Sigmoid colon (tissue), 4 donors: ENCODE measurements at regions not wholly inside any gene's neighbourhood (a gene's known extent, or its start where the extent isn't known, plus 50 kb on each side); places are given as distances from the start of the nearest gene placed in this dataset.

Experiments used
- POLR2AphosphoS5 ChIP-seq, 4 donors: sonication (generic); formaldehyde crosslinking; IDR thresholded peaks; one replicate each; pipeline ENCODE4 v1.6.1; 2017; ENCODE audit warnings: antibody characterized with exemption in 4 of 4
- TF ChIP-seq, protein P1 (sequence below), 4 experiments: fragments of 450-650 bp in 3 of 4; fragments of 200-600 bp in 1 of 4; IDR thresholded peaks; one replicate each; pipeline ENCODE4 v1.5.1; 2016 to 2019; ENCODE audit warnings: antibody characterized with exemption in 4 of 4, mild to moderate bottlenecking in 3 of 4, moderate library complexity in 2 of 4

DNA sequence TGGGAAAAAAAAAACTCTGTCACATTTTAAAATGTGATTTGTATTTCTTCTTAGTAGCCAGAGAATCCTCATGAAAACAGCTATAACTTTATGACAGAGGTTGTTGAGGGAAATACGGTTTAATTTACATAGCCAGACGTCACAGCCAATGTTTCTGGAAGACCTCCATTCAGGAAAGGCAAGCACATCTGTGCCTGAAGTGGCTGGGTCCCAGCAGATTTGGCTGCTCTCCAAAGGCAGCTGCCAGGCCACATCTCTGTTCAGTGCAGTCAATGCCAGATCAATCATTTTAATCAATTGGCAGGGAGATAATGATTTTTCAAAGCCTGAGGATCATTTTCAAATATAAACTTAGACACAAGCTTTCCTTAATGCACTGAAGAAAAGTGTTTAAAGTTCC is 86.5 kb upstream of the ZIC3 start:
- TF ChIP-seq POLR2AphosphoS5 (IDR thresholded peaks at IDR 0.05): no peak
- TF ChIP-seq, protein P1, sequence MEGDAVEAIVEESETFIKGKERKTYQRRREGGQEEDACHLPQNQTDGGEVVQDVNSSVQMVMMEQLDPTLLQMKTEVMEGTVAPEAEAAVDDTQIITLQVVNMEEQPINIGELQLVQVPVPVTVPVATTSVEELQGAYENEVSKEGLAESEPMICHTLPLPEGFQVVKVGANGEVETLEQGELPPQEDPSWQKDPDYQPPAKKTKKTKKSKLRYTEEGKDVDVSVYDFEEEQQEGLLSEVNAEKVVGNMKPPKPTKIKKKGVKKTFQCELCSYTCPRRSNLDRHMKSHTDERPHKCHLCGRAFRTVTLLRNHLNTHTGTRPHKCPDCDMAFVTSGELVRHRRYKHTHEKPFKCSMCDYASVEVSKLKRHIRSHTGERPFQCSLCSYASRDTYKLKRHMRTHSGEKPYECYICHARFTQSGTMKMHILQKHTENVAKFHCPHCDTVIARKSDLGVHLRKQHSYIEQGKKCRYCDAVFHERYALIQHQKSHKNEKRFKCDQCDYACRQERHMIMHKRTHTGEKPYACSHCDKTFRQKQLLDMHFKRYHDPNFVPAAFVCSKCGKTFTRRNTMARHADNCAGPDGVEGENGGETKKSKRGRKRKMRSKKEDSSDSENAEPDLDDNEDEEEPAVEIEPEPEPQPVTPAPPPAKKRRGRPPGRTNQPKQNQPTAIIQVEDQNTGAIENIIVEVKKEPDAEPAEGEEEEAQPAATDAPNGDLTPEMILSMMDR (IDR thresholded peaks at IDR 0.05): no peak
